Kidney tubule cell (primary cell): ENCODE measurements at regions not wholly inside any gene's neighbourhood (a gene's known extent, or its start where the extent isn't known, plus 50 kb on each side); places are given as distances from the start of the nearest gene placed in this dataset.
"Not testable (repeated sequence)": the region's sequence is repeated elsewhere in the genome, so short reads cannot be mapped to it uniquely, and the experiment has no call there.

Experiments used
- DNase-seq: peaks from one replicate; pipeline ENCODE4 v3.0.0-alpha.2; 2018; ENCODE audit warnings: low spot score

- peak; percentile 23 for DNase-seq
Observed at GRCh38 chr5:154652746-154653417, 102.3 kb upstream of the LARP1 start.

GRCh38 chr5:154651795-154652194 is 103.4 kb upstream of the LARP1 start:
- not testable (repeated sequence) for DNase-seq

- no peak for DNase-seq
Observed at GRCh38 chr5:154648706-154649105, 106.5 kb upstream of the LARP1 start.

GRCh38 chr5:154648229-154648628 is 106.9 kb upstream of the LARP1 start:
- no peak for DNase-seq

DNA sequence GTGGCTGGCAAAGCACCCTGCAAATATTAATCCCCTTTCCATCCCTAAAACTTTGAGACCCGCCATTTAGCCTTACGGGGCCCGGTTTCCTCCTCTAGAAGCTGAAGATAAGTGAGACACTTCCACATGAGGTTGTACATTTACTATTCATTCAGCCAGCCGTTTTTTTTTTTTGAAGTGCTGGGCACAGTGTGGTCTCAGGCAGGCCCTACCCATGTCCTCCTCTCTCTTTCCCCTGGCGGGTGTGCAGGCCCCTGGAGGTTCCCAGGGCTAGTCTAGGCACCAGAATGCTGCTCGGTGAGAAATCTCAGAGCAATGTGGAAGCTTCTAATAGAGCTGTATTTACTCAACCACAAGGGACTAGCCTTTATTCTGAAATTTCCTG is 107.4 kb upstream of the LARP1 start:
- peak; percentile 17 for DNase-seq

DNA sequence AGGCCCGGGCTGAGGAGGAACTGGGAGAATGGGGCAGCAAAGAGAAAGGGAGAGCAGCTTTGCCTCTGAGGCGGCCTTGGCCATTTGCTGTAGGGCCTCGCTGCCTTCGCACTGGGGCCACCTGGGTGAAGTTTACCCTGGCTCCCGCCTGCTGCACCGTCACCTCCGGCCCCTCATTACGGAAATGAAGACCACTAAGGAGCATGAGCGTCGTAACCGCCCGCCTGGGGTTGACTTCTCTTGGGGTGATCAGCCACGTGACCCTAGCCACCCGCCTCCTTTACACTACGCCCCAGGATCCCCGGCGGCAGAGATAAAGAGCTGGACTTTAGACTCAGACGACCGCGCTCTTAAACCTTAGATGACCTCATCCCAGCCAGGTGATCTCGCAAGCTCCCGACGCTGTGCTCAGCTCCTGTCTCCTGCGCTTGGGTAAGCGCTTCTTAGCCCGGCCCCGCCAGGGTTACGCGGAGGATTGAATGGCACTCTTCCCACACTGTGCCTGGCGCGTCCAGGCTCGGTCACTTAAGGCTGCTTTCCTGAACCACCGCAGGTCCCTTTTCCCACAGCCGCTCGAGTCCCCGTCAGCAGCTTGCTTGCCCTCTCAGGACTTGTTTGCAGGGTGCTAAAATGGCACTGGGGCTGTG is 107.9 kb upstream of the LARP1 start:
- peak; percentile 85 for DNase-seq

DNA sequence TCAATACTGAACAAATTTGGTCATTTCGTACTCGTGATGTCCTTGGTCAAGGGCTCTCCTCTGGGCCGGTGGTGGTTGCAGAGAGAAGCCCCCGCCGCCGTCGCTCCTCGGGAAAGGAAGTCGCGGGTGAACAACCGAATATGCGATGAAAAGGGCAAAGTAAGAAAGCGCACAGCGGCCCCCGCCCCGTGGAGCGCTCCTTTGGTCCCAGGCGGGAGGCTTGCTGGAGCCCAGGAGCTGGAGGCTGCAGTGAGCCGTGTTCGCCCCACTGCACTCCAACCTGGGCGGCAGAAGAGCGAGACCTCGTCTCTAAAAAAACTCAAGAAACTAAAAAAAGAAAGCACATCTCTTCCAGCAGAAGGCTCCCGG is 108.4 kb upstream of the LARP1 start:
- DNase-seq: no peak

- DNase-seq: no peak
Observed at GRCh38 chr5:154644745-154645411, 110.3 kb upstream of the LARP1 start.

GRCh38 chr5:154642499-154643245 is 112.5 kb upstream of the LARP1 start:
- peak; percentile 45 for DNase-seq

GRCh38 chr5:154640213-154640831 is 114.9 kb upstream of the LARP1 start:
- DNase-seq: peak; percentile 25

GRCh38 chr5:154636786-154637185 is 118.4 kb upstream of the LARP1 start:
- DNase-seq: not testable (repeated sequence)

DNA sequence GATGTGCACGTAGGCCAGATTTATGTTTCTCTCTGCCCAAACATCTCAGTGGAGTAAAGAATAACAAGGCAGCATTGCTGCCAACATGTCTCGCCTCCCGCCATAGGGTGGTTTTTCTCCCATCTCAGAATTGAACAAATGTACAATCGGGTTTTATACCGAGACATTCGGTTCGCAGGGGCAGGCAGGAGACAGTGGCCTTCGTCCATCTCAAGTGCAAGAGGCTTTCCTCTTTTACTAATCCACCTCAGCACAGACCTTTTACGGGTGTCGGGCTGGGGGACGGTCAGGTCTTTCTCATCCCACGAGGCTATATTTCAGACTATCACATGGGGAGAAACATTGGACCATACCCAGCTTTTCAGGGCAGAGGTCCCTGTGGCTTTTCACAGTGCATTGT is 118.9 kb upstream of the LARP1 start:
- not testable (repeated sequence) for DNase-seq

DNA sequence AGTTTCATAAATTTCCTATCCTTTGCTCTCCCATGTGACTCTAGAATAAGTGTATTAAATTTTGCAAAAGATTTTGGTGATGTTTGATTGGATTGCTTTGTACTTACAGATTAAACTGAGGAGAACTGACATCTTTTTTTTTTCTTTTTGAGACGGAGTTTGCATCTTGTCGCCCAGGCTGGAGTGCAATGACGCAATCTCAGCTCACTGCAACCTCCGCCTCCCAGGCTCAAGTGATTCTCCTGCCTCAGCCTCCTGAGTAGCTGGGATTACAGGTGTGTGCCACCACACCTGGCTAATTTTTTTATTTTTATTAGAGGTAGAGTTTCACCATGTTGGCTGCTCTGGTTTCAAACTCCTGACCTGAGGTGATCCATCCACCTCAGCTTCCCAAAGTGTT is 121.4 kb upstream of the LARP1 start:
- not testable (repeated sequence) for DNase-seq

GRCh38 chr5:154631141-154631540 is 124.0 kb upstream of the LARP1 start:
- DNase-seq: no peak

DNA sequence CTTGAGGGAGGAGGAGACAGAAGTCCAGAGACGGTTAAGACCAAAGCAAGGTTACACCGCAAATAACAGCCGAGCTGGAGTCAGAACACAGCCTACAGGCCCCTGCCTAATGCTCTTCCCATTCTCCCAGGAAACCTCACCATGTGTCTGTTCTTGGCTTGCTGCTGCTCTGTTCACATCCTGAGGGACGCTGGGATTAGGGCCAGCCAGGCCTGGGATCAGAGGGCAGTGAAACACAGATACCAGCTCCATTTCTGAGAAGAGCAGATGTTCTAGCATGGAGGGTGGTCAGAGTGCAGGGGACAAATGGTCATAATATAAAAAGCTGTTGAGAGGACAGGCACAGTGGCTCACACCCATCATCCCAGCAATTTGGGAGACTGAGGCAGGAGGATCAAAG is 124.8 kb upstream of the LARP1 start:
- DNase-seq: no peak

DNA sequence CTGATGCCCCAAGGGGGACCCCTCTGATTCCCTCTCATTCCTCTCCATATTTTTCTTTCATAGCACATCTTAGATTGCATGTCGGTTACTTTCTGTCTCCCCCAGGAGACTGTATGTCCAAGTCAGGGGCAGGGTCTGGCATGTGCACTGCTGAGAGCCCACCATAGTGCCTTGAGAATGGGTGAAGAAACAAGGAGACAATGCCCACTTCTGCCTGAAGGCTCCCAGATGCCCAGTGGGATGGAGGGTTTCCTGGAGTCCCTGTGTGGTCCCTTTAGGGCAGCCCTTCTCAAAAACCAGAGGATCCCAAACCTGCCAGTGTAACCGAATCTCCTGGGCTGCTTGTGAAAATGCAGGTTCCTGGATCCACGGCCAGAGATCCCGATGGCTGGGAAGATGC is 126.5 kb upstream of the LARP1 start:
- no peak for DNase-seq

DNA sequence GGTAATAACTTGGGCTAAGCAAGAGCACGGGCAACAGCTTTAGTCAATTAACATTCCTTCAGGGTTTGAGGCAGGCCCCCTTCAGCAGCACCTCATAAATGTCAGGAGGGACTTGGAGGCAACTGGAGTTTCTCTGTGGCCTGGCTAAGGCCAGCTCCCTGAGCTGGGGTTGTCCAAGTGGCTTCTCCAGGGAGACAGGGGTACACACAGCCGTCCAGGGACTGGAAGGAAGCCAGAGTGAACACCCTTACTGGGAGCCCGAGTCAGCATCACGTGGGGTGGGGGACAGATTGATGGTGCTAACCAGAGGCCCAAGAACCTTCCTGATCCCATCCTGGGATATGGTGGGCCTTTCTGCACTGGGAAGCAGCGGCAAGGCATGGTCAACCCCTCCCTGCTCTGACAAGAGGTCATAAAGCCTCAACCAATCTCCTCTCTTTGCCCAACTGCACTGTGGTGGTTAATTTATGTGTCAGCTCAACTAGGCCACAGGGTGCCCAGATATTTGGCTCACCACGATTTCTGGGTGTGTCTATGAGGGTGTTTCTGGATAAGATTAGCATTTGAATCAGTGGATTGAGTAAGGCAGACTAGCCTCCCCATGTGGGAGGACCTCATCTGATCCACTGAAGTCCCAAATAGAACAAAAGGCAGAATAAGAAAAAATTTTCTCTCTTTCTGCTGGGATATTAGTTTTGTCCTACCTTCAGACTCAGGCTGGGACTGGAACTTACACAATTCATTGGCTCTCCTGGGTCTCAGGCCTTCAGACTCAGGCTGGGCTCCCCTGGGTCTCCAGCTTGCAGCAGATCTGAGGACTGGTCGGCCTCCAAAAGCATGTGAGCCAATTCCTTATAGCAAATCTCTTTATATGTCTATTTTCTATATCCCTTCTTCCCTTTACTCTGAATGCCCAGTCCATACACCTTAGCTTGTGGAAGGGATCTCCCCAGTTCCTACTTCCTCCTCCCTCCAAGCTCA is 127.2 kb upstream of the LARP1 start:
- DNase-seq: no peak

- no peak for DNase-seq
Observed at GRCh38 chr5:154626876-154627557, 128.2 kb upstream of the LARP1 start.

- no peak for DNase-seq
Observed at GRCh38 chr5:154625031-154625430, 130.1 kb upstream of the LARP1 start.

GRCh38 chr5:154624341-154624740 is 130.8 kb upstream of the LARP1 start:
- no peak for DNase-seq
